ENCODE measurements at regions not wholly inside any gene's neighbourhood (a gene's known extent, or its start where the extent isn't known, plus 50 kb on each side); places are given as distances from the start of the nearest gene placed in this dataset.

DNA sequence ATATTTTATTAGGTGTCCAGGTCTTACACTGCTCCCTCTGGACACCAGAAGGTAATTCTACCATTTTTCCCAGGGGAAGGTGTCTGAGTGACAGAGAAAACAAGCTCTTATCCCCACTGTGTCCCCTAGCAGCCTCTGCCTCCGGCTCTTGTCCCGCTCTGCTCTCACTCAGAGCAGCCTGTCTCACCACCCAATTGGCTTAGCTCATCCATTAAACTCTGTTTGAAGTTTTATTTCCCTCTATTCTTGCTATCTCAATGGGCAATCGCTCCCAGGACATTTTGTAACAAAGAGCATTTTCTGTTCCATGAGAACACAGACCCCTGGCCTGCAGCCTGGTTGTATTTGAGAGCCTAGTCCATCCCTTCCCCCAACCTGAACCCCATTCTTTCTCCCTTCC lies 90.6 kb upstream of the LDAH start:
- no peak for DNase-seq (ENCODE audit: low spot score)

DNA sequence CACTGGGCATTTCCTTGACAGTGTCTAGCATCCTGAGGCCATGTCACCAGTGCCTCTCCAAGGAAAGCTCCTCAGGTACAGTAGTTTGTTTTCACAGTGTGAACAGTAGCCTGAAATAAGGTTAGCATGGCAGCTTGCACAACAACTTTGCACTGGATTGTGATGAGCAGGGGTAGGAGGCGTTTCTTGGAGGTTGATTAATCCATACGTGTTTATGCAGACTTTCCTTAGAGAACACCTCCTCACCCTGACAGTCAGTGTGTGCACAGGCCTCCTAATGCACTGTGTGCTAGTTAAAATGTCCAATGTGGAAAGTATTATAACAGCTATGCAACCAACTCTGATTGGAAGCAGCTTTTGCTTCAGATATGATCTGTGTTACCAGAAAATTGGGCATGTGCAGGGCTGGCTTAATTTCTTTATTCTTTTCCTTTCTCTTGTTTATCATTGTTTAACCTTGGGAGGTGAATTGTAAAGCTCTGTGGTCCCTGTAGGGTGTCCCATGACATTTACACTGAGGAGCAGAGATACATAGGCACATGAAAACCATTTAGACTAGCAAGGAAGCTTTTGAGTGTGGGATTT lies 77.2 kb upstream of the LDAH start:
- no peak for DNase-seq (ENCODE audit: low spot score)

DNA sequence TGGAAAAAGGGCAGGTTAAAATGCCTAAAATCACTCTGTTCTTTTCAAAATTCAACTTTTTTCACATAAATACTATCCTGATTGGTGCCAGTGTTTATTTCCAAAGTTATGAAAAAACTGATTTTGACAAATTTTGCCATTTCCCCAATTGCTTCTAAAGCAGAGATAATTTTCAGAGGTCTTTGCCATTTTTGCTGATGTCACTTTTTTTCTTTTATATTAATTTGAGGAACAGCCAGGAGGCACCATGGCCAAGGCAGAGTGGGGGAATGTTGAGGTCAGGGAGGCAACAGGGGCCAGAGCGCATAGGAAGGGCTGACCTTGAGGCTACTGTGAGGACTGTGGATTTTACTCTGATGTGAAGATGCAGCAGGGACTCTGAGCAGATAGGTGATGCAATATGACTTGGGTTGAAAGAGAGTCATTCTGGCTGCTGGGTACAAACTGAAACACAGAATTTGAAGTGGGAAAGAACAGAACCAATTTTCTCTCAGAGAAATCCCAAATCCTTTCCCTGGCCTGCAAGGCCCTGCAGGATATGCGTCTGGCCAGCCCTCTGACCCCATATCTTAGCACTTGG lies 75.1 kb upstream of the LDAH start:
- no peak for DNase-seq (ENCODE audit: low spot score)

DNA sequence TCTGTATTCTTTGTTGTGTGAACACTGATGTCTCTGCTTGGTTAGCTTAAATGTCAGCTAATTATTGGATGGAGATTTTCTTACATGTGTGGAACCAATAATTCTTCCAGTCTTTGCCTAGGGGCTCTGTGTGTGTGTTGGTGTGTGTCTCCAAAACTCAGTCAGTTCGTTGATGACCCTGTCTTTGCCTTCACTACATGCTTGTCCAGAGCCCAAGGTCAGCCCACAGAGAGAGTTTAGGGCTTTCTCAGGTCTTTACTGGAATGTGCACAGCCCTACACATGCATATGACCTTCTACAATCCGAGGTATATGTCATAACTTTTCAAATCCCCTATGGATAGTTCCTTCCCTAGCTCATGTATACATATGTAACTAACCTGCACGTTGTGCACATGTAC lies 74.1 kb upstream of the LDAH start:
- DNase-seq (ENCODE audit: low spot score), result no peak

DNA sequence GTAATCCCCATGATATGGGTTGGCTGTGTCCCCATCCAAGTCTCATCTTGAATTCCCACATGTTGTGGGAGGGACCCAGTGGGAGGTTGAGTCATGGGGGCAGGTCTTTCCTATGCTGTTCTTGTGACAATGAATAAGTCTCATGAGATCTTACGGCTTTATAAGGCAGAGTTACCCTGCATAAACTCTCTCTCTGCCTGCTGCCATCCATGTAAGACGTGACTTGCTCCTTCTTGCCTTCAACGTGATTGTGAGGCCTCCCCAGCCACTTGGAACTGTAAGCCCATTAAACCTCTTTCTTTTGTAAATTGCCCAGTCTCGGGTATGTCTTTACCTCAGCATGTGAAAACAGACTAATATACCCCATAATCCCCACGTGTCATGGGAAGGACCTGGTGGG lies 61.9 kb upstream of the LDAH start:
- no peak for DNase-seq (ENCODE audit: low spot score)

DNA sequence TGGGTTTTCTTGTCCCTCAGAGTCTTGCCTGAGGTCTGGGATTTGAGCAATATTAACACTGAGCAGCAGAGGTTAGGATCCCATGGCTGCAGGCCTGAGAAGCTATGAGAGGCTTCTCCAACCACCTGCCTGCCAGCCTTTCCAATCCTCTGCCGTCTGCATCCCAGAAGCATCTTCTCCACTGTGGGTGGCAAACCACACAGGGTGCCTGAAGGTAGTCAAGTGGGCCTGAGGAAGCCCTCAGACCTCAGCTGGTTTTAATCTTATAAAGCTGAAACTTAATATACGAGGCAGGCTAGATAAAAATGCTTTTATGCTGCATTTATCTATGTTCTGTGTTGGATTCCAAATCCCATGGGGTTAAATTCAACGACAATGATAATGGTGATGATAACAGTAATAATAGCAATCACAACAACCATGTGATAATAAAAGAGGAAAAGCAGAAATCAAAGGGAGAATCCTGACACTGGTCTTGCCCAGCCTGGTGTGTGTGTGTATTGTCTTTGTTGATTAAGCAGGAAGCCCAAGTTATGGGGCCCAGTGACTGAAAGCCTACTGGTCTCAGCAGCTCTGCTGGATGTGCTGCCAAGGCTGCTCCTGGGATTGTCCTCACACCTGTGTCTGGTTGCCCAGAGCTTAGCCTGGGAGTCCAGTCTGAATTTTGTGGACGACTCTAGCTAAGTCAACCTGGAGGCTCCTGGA lies 59.7 kb upstream of the LDAH start:
- no peak for DNase-seq (ENCODE audit: low spot score)

DNA sequence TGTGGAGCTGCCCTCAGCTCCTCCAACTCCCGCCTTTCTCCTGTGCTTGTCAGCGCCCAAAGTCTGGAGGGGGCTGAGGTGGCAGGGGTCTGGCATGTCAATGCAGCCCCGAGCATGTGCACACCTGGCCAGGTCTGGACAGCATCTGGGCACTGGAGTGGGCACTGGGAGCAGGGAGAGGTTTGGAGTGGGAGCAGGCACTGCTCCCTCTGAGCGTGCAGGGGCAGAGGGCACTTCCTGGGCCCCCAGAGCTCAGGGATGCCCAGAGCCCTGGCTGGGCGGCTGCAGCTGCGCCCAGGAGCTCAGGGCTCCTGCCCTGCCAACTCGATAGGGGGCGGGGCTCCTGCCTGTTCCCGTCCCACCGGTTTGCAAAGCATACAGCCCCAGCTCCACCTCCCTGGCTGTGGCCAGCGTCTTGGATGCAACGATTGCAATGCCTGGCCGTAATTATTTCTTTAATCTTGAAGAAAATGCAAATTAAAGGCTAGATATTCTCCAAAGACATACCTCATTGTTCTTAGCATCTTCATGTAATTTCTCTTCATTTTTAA lies 57.4 kb upstream of the LDAH start:
- no peak for DNase-seq (ENCODE audit: low spot score)

DNA sequence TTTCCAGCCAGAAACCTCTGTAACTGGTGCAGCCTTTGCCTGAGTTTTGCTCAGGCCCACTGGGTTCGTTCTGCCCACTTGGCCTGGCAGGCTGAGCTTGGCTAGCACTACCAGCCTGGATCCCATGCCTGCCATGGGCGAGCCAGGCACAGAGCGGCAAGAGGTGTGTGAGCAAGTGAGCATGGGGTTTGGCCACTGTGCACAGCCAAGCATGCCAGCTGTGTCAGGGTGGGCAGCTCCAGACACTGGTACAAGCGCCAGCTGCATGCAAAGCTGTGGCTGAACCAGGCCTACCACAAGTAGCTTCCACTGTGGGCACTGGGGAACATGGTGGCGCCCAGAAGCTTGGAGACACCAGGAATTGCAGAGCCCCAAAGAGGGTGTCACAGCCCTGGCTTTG lies 56.3 kb upstream of the LDAH start:
- no peak for DNase-seq (ENCODE audit: low spot score)

DNA sequence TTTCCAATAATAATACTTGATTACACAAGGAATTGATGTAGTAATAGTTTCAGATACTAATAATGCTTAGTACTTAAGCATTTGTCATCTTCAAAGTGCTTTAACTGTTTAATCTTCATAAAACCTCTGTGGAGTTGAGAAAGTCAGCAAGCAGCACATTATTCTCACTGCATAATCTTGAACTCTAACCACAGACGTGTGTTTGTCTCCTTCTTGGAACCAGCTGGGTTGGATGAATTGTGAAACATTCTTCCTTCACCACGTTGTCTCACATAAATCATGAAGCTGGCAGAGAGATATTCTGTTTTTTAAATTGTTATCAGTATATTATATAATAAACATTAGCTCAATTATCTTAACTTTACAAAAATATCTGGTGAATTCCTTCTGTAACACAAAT lies 55.1 kb upstream of the LDAH start:
- DNase-seq (ENCODE audit: low spot score), result no peak
